Stimulated activated CD8-positive, alpha-beta memory T cell treated with anti-CD3 and anti-CD28 coated beads, Interleukin-15, amount 100 ng/mL, for 1 hour (primary cell): ENCODE measurements at regions not wholly inside any gene's neighbourhood (a gene's known extent, or its start where the extent isn't known, plus 50 kb on each side); places are given as distances from the start of the nearest gene placed in this dataset.
"Not testable (repeated sequence)": the region's sequence is repeated elsewhere in the genome, so short reads cannot be mapped to it uniquely, and the experiment has no call there.

Source experiments
- DNase-seq: peaks from one replicate; pipeline ENCODE4 v3.0.0-alpha.2; 2020; ENCODE audit warnings: low read depth

DNA sequence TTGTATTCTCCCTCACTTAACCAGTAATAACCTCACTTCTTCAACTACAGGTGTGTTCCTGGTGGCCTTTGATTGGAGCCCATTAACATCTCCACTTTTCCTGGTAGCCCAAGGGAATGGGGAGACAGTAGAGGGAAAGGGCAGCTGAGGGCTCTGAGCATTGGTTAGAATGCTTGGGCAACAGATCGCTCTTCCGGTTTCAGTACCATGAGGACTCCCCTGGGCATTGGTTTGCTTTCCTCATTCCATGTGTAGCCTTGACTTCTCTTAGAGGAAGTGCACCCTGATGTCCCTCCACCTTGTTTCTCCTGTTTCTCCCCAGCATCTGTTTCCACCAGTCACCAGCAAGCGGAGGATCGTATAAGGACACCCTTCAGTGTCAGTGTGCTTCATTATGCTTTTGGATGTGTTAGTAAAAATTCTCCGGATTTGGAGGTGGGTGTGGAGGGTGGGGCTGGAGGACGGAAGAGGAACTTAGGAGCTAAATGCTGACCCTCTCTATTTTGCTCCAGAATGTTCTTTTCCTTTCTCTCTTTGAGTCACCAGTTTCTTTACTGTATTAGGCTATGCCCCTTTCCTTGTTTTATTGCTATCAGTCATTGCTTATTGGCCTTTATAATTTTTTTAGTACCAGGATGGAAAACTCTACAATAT, 50.6 kb upstream of the ZNG1B start:
- DNase-seq: not testable (repeated sequence)

DNA sequence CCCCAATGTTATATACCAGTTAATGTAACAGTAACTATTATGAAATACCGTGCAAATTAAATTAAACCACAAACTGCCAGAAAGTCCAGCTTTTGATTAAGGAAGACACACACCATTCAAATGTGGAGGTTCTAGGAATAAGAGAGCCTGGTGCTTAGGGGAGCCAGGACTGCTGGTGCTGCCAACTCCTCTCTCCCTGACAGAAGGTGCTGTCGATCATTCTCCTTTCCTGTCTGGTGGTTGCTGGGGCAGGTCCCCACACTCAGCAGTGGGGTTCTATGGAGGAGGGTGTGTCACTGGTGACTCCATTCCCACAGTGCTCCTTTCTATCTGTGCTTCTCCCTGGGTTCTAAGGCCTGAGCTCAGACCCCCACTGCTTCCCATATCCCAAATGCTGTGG, 57.9 kb upstream of the ZNG1B start:
- DNase-seq: not testable (repeated sequence)

DNA sequence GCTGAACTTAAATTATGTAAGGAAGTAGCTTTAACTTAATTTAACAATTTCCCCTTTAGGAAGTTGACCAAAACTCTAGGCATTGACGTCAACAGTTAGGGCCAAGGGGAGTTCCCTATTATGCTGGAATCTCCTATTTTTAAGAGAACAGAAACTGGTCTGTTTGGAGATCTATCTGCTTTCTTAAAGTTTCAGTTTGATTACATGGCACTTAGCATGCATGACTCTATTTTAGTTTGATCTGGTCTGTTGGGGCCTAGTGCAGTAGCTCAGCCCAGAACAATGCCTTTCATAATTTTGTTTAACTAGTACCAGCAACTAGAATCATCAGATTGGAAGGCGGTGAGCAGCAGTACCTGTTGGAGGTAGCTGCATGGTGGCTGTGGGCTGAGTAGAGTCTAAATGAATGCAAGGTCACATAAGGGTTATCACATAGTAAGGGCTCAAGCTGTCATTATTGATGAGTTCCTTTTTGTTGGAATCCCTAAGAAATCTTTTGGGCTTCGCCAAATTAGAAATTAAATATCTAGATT, 60.5 kb upstream of the ZNG1B start:
- DNase-seq: no peak

DNA sequence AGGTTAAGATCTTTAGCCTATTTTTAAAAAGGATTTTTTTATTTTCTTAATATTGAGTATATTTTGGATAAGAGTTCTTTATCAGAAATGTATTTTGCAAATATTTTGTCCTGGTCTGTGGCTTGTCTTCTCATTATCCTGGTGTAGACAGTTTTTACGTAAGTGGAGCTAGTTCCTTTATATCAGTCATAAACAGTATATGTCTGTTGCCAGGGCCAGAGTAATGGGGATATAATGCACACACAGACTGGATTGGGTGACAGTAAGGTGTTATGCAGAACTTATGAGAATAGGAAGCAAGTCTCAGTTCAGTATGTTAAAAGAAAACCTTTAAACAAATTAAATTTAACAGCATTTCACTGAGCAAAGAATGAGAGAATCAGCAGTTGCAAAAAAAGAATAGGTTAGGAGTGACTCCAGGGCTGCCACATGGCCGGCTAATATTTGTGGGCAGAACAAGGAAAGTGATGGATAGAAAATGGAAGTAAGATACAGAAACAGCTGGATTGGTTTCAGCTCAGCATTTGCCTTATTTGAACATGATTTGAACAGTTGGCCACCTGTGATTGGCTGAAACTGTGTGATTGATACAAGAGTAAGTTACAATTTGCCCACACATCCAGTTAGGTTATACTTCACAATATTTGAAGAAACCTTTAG, 61.1 kb upstream of the ZNG1B start:
- DNase-seq: no peak

DNA sequence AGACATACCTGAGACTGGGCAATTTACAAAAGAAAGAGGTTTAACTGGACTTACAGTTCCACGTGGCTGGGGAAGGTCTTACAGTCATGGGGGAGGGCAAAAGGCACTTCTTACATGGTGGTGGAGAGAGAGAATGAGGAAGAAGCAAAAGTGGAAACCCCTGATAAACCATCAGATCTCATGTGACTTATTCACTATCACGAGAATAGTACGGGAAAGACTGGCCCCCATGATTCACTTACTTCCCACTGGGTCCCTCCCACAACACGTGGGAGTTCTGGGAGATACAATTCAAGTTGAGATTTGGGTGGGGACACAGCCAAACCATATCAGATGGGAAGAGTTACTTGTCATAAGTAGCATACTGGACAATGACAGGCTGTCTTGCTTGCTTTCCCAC, 62.6 kb upstream of the ZNG1B start:
- not testable (repeated sequence) for DNase-seq

DNA sequence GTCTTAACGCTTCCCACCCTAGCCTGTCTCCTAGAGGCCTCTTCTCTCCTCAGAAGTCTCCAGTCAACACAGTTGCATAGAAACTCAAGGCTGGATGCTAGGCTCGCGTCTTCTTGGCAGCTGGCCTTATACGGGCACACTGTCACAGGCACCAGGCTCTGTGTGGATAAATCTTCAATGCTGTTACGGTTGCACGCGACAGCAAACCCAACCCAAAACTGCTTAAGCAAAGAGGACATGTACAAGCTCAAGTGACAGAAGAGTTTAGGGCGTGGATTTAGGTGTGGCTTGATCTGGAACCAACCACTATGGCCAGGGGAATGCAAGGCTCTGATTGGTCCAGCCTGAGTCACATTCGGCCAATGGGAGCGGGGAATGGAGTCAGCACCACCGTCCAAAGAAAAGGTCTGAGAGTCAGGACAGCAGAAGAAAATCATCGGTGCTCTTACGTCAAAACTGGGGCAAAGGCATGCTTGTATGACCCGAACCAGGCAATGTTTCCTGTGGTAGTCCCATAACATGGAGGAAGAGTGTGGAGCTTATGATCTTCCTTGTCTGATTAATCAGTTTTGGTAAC, 65.1 kb upstream of the ZNG1B start:
- not testable (repeated sequence) for DNase-seq

DNA sequence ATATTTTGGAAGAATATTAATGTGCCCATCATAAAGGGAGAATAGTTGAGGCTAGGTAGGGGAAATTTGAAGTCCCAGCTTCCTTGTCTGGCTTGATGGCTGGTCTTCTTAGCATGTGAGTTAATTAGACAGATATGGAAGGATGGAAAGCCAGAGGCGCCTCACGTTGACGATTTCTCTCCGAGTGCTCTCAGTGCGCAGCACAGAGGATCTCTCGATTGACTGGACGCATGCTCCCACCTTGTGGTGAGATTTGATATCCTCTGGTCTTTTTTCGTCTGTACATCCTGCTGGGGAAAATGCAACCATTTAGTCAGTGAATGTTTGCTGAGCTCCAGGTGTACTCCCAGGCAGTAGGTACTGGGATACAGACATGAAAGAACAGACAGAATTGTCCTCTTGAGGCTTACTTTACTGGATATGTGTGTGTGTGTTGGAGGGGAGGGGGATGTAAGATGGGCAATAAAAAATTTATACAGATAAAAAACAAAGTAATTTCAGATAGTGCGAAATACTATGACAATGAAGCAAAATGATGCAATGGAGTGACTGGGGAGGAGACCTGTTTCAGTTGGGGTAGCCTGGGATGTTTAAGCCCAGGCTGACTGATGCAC, 66.9 kb upstream of the ZNG1B start:
- DNase-seq: peak; percentile 45

DNA sequence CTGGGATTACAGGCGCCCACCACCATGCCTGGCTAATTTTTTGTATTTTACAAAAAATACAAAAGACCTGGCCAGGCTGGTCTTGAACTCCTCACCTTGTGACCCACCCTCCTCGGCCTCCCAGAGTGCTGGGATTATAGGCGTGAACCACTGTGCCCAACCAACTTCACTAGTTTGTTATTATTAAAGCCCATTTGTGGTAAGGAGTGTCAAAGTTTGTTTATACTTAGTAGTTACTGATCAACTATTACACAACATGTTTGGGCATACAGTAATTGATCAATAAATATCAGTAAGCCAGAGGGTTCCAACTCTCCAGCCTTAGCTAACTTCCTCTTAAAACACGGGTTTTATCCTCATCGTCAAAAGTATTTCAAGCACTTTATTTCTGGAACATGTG, 67.5 kb upstream of the ZNG1B start:
- DNase-seq: no peak

DNA sequence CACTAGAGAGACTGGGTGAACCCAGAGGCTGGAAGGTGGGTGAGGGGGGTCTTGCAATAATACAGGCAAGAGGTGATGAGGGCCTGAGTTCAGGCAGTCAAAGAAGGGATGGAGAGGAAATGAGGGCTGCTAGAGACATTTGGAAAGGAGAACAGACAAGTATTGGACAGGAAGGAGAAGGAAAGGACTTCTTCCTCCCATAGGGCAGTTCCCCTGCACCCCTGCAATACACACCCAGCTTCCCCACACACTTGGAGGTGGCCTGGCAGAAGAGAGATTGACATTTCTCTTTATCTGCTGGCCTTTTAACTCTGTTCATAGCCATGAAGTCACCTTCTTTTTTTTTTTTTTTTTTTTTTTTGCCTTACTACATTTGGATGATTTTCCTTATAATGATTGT, 68.9 kb upstream of the ZNG1B start:
- not testable (repeated sequence) for DNase-seq

DNA sequence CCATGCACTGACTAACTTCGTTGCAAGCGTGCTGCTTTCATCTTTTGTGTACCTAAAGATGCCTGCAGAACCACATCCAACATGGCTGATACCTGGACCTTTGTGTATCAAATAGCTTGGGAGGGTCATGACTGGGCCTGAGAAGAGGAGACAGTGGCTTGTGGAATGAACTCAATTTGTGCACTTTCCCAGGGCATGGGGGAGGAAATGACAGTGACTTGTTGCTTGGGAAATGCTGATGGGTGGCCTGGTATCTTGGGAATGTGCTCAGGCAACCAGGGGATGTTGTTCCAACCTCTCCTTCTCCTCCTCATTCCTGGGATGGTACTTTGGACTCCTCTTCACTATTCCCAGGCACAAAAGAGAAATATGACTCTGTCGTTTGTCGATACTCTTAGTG, 70.7 kb upstream of the ZNG1B start:
- not testable (repeated sequence) for DNase-seq

DNA sequence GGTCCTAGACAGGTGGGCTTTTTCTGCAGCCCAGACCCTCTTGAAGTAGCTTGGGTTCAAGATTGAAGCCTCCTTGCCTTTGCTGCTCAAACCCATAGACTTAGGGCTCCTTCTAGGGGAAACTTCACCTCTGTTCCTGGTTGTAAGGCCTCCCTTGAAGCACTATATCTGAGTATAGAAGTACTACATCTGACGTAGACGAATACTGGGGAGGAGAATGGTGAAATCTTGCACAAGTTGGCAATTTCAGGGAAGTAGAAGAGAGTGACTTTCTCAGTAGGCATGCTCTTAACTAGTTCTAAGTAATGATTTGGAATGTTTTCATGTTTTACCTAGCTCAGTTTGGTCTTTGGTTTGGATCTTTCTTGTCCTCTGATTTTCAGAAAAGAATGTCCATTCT, 71.7 kb upstream of the ZNG1B start:
- DNase-seq: not testable (repeated sequence)

DNA sequence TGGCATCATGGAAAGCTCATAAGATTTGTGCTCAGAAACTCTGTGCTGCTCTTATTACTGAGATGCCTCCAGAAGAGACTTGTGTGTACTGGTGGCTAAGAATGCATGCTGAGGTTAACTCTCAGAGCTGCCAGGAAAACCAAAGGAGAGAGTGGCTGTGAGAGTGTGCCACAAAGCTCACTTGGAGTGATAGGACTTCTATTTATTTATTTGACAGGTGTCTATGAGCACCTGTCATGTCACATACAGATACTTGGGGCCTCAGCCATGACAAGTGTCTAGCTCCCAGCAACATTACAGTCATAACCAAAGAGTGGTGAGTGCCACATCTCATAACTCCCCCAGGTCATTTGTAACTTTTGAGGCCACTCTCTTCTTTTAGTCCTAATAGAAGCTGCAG, 72.2 kb upstream of the ZNG1B start:
- DNase-seq: not testable (repeated sequence)

DNA sequence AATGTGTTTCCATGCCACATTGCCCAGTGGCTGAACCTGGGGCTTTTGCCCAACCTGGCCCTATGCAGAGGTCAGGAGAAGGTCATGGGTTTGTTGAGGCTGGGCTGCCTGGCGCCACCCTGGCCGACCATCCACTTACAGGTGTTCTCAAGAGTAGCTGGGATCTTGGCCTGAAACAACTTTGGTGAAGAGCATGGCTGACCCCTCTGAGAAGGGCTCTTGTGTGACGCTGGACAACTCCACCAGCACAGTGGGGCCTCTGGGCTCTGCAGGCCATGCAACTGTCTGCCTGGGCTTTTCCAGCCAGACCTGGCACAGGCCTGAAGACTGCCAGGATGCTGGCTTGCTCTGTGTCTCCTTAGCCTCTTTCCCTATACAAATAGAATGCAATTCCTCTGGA, 76.4 kb upstream of the ZNG1B start:
- no peak for DNase-seq

DNA sequence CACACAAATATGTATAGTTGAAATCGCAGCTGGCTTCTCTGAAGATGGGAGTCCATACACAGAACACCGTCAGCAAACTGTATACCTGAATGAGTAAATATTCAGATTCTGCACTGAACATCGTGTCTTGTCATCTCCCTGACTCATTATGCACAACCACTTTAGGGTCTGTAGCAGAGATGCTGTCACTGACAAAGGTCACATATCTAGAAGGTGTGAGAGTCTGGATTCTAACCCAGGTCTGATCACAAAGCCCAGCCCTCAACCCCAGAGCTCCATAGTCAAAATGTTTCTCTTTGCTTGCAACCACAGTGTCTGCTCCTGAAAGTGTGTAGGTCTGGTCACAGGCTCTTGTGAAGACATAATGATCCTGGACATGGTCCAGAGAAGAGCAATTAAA, 78.3 kb upstream of the PAX8 start:
- no peak for DNase-seq

DNA sequence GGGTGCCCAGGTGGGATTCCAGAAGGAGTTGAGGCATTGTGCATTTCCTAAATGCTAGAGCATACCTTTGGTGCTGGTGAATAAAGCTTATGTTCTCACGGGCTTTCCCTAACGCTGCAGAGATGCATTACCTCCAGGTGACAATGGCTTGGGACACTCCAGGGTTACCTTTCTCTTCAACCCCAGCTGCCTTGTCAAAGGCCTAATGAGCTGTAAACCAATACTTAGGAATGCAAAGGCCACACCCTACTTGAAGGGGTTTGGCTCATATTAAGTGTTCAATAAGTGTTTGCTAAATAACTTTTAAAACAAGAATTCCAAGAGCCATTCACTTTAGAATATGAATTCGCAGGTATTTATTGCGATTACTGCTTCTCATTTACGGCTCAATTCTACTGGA, 77.6 kb upstream of the PAX8 start:
- DNase-seq: not testable (repeated sequence)

DNA sequence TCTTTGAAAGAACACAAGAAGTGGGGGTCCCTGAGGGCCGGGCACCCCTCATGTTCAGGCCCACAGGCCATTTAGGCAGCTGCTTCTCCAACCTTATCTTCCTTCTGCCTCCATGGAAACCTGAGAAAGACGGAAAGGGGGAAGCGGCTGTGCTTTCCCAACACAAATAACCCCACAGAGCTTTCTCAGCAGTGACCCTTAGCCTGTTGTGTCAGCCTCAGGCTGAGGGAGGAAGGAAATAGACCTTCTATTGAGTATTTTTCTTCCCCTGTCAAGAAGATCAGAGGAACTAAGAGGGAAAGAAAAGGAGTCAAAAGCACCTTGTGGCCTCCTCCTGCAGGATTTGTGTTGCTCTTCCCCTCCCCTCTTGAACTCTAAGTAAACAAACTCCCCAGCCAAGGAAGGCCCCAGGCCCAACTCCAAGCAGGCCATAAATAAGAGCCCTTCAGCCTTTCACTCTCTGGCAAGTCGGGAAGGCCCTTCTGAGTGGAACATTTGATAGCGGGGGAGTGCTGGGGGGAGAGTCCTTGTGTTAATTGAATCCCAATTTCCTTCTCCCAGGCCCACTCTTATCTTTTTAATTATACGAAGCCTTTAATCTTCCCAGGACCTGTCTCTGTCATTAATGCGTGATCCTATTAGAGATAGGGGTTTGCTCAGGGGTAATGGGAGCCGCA, 76.8 kb upstream of the PAX8 start:
- DNase-seq: not testable (repeated sequence)

DNA sequence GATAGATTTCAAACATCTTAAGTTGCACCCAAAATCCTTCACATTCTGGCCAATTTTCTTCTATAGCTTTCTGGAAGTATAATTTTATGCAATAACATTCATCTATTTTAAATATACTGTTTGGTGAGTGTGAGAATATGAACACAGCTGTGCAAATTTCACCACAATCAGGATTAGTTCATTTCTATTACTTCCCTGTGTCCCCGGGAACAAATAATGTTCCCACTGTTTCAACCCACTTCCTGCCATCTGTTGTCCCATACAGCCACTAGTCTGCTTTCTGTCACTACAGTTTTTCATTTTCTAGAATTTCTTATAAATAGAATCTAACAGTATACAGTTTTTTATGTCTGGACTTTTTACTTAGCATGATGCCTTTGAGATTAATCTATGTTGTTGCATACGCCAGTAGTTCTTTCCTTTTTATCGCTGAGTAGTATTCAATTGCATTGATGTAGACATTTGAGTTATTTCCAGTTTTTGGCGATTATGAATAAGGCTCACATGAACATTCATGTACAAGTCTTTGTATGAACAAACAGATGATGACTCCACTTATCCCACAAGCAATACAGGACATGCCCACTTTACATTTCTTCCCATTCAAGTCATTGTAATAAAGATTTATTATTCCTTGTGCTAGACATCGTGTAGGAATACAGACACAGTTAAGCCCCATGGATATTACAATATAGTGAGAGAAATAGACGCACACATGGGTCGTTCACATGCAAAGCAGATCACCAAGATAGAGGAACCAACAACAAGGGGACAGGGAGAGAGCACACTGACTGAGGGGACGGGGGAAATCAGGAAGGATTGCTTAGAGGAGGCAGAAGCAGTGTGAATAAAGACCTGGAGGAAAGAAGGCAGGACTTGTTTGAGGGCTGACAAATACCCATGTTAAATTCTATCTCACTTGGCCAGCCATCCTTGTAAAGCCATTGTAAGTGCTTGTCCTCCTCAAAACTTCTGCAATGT, 72.9 kb upstream of the PAX8 start:
- no peak for DNase-seq

DNA sequence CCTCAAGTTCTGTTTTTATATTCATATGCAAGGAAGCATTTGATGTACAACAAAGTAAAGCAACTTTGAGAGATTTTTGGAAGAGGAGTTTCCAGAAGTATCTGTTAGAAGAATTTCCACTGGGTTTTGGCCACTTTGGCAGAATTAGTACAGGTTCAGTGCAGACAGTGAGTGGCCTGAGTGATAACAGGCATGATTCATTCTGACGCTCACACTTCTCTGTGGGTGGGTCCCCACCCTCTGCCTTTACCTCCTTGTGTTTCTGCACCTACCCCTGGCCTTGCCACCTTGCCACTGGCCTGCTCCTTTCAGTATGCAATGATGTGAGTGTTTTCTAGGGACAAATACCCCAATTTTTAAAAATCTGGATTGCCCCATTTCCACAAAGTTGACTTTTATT, 65.1 kb upstream of the PAX8 start:
- DNase-seq: not testable (repeated sequence)

DNA sequence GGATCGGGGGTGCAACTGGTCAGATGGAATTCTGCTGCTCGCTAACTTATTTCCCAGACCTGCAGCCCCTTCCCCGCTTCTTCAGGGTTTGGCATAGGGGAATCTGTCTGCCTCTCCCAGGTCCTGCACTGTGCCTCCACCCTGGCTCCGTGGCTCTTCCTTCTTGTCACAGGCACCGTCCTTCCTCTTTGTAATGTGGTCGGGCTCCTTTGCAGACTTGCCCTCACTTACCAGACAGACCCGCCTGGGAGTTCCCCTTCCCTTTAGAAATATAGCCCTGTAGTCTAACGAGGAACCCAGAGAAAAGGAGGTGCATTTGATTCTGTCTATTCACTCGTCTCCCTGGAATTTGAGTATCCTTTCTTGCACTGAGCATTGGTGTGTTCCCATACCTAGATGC, 63.9 kb upstream of the PAX8 start:
- DNase-seq: no peak

DNA sequence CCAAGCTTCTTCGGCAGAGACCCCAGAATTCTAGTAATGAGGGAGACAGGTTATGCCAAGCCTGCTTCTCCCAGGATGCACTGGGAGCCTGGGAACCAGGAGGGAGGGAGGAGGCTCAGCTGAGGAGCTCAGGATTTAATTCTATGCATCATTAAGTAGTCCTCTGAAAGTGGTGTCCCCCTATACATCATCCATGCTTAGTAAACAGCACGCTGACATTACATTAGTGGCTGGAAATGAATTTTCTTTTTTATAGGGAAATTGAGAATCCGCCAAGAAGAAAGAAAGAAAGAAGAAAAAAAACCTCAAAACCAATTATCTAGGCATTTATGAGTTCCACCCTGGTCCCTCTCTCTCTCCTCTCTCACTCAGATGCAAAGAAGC, 63.1 kb upstream of the PAX8 start:
- not testable (repeated sequence) for DNase-seq

DNA sequence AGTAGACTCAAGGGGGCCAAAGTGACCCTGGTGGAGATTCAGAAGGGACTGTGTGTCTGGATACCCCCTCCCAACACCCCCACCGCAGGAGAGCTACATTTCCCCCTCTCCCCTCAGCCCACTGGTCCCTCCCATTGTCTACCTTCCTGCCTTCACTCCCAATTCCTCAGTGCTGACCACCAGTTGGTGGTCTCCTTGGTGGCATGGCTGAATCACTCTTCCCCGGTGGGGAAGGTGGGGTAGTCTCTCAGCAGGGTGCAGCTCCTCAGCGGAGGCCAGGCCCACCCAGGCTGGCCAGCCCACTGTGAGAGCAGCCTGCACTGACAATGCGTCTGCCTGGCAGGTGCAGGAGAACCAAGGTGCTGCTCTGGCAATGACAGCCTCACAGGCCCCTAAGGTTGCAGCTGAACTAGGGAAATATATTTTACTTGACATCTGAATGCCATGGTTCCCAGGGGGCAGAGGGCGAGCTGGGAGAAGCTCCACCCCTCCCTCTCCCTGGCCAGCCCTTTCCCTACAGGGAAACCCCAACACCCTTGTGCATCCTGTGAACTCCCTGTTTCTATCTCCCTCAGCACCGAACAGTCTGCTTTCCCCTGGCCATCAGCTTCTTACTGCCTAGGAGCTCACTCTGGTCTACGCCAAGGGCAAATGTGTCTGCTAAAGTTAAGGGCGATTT, 62.6 kb upstream of the PAX8 start:
- no peak for DNase-seq
